Upper lobe of left lung (tissue), 6 donors: ENCODE measurements at regions not wholly inside any gene's neighbourhood (a gene's known extent, or its start where the extent isn't known, plus 50 kb on each side); places are given as distances from the start of the nearest gene placed in this dataset.

Source experiments
- ATAC-seq, 2 donors: fragments of 200-7000 bp; cut with Tn5 transposase; one replicate each; pipeline ENCODE4 v1.9.1; 2022; ENCODE audit warnings: mild to moderate bottlenecking in 2 of 2, moderate library complexity in 2 of 2; ENCODE audit not compliant: low FRiP score in 2 of 2
- DNase-seq, 2 donors: peaks; one replicate each; pipeline ENCODE4 v3.0.0-alpha.2; 2019 to 2020
- H3K27ac ChIP-seq, 4 donors: fragments of 200-600 bp; sonication (generic); one replicate each; pipeline ENCODE4 v1.5.1; 2016 to 2019
- H3K27me3 ChIP-seq, 4 donors: fragments of 200-600 bp; sonication (generic); one replicate each; pipeline ENCODE4 v1.5.1; 2017 to 2019
- H3K36me3 ChIP-seq, 4 donors: fragments of 200-600 bp; sonication (generic); one replicate each; pipeline ENCODE4 v1.5.1; 2016 to 2019
- H3K4me1 ChIP-seq, 4 donors: fragments of 200-600 bp; sonication (generic); one replicate each; pipeline ENCODE4 v1.5.1; 2018 to 2019
- H3K4me3 ChIP-seq, 4 donors: fragments of 200-600 bp; sonication (generic); one replicate each; pipeline ENCODE4 v1.5.1; 2017 to 2019; ENCODE audit warnings: mild to moderate bottlenecking in 2 of 4, moderate library complexity in 1 of 4
- H3K9me3 ChIP-seq, 4 donors: fragments of 200-600 bp; sonication (generic); one replicate each; pipeline ENCODE4 v1.5.1; 2018 to 2019
- EP300 ChIP-seq, 4 donors: sonication (generic); formaldehyde crosslinking; IDR thresholded peaks; one replicate each; pipeline ENCODE4 v1.5.1; 2017; ENCODE audit warnings: antibody characterized with exemption in 4 of 4, control low read depth in 2 of 4
- POLR2A ChIP-seq, 4 donors: fragments of 450-650 bp; IDR thresholded peaks; one replicate each; pipeline ENCODE4 v1.5.1; 2016 to 2017; ENCODE audit warnings: antibody characterized with exemption in 4 of 4, mild to moderate bottlenecking in 2 of 4
- POLR2AphosphoS5 ChIP-seq, 2 donors: sonication (generic); formaldehyde crosslinking; IDR thresholded peaks; one replicate each; pipeline ENCODE4 v1.5.1; 2017; ENCODE audit warnings: antibody characterized with exemption in 2 of 2
- WGBS, 2 donors: methylation state at CpG; one replicate each; pipeline ENCODE4 v1.1.5; 2017 to 2018; 5-methylcytosine and 5-hydroxymethylcytosine counted together
- TF ChIP-seq, protein P1 (sequence below), 6 experiments: fragments of 450-650 bp in 4 of 6; fragments of 200-600 bp in 2 of 6; sonication (generic) in 2 of 6; IDR thresholded peaks; one replicate each; pipeline ENCODE4 v1.5.1; 2016 to 2019; ENCODE audit warnings: antibody characterized with exemption in 6 of 6
- donor health status: DM: no; HTN: no; CAD: no; lungs with moderate emphysema.
- donor health status: DM: no; HTN: yes; CAD: no; lungs with severe emphysema.

DNA sequence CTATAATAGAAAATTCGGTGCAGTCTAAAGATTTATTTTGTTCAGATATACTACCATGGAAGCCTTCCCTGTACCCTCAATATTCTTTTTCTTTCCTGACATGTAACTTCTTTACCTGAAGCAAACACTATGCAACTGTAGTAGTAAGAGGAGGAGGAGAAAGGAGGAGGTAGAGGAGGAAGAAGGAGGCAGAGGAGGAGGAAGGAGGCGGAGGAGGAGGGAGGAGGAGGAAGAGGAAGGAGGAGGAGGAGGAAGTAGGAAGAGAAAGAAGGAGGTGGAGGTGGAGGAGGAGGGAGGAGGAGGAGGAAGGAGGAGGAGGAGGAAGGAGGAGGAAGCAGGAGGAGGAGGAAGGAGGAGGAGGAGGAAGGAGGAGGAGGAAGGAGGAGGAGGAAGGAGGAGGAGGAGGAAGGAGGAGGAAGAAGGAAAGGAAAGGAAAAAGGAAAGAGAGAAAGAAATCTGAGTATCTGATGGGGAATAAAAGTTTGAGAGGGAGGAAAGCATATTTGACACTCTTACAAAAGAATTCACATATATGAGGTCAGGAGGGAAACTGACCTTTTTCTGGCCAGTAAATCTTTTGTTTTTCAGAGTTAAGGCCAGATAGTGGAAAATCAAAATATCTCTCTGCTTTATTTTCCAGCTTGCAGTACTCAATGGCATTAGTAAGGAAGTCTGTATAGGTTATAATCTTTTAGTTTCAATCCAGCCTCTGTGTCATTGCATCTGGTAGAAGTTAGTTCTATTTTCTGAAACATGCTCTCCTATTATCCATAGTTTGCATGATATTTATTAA, 114.5 kb upstream of the LPAR1 start:
- no peaks in the 10 kb centered on the region for H3K36me3 ChIP-seq
- no peak for ATAC-seq
- H3K27me3 ChIP-seq: no peaks in the 10 kb centered on the region
- no peak overlapping the region for H3K4me3 ChIP-seq
- DNase-seq: no peak
- 75 to 84% methylated on average over 2 of the region's 2 CpGs for WGBS, 2 donors
- H3K9me3 ChIP-seq: no peaks in the 10 kb centered on the region
- TF ChIP-seq EP300 (IDR thresholded peaks at IDR 0.05) (no peak), POLR2AphosphoS5 (IDR thresholded peaks at IDR 0.05) (no peak), POLR2A (IDR thresholded peaks at IDR 0.05) (no peak)
- TF ChIP-seq, protein P1, sequence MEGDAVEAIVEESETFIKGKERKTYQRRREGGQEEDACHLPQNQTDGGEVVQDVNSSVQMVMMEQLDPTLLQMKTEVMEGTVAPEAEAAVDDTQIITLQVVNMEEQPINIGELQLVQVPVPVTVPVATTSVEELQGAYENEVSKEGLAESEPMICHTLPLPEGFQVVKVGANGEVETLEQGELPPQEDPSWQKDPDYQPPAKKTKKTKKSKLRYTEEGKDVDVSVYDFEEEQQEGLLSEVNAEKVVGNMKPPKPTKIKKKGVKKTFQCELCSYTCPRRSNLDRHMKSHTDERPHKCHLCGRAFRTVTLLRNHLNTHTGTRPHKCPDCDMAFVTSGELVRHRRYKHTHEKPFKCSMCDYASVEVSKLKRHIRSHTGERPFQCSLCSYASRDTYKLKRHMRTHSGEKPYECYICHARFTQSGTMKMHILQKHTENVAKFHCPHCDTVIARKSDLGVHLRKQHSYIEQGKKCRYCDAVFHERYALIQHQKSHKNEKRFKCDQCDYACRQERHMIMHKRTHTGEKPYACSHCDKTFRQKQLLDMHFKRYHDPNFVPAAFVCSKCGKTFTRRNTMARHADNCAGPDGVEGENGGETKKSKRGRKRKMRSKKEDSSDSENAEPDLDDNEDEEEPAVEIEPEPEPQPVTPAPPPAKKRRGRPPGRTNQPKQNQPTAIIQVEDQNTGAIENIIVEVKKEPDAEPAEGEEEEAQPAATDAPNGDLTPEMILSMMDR (IDR thresholded peaks at IDR 0.05): no peak
- H3K4me1 ChIP-seq: no peaks in the 10 kb centered on the region
- no peak overlapping the region for H3K27ac ChIP-seq

DNA sequence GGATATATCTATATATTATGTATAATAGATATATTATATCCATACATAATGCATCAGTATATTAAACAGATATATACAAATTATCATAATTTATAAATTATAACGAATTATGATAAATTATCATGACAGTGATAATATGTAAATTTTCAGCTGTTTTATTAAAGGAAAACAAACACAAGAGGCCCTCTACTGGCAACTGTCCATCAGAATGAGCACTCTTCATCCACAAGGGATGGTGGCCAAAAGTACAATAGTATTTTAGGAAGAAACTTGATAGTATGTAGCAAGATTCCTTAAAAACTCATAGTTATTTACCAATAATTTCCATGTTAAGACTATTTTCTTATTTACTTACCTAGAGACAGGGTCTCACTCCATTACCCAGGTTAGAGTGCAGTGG, 113.3 kb upstream of the LPAR1 start:
- H3K4me1 ChIP-seq: no peaks in the 10 kb centered on the region
- TF ChIP-seq POLR2AphosphoS5 (IDR thresholded peaks at IDR 0.05): no peak
- TF ChIP-seq, protein P1 (IDR thresholded peaks at IDR 0.05): no peak
- no peak for TF ChIP-seq EP300 (IDR thresholded peaks at IDR 0.05)
- TF ChIP-seq POLR2A (IDR thresholded peaks at IDR 0.05): no peak
- ATAC-seq (no peak), DNase-seq (no peak)
- H3K27me3 ChIP-seq: no peaks in the 10 kb centered on the region
- no peaks in the 10 kb centered on the region for H3K9me3 ChIP-seq
- 83 to 86% methylated on average over 1 of the region's 1 CpG for WGBS, 2 donors
- H3K4me3 ChIP-seq: no peak overlapping the region
- no peaks in the 10 kb centered on the region for H3K36me3 ChIP-seq
- no peak overlapping the region for H3K27ac ChIP-seq

DNA sequence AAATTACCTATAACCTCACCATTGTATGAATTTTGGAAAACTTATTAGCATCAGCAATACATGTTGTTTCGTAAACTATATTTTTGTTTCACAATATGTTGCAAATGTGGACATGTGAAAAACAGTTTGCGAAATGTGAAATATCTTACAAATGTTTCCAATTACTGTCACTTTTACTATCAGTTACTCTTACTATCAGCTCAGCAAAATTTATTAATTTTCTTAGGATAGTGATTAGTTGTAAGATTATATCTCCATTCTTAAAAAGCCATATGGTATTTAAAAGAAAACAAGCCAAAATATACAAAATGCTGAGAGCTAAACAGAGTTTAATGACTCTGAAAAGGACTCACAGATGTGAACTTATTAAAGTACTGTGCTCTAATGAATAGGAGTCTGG, 111.9 kb upstream of the LPAR1 start:
- 73 to 87% methylated on average over 2 of the region's 2 CpGs for WGBS, 2 donors
- H3K27ac ChIP-seq: no peak overlapping the region
- H3K9me3 ChIP-seq: no peaks in the 10 kb centered on the region
- no peaks in the 10 kb centered on the region for H3K4me1 ChIP-seq
- DNase-seq (no peak), ATAC-seq (no peak)
- no peaks in the 10 kb centered on the region for H3K36me3 ChIP-seq
- H3K27me3 ChIP-seq: no peaks in the 10 kb centered on the region
- no peak overlapping the region for H3K4me3 ChIP-seq
- TF ChIP-seq POLR2AphosphoS5 (IDR thresholded peaks at IDR 0.05): no peak
- TF ChIP-seq, protein P1 (IDR thresholded peaks at IDR 0.05): no peak
- no peak for TF ChIP-seq EP300 (IDR thresholded peaks at IDR 0.05)
- TF ChIP-seq POLR2A (IDR thresholded peaks at IDR 0.05): no peak

DNA sequence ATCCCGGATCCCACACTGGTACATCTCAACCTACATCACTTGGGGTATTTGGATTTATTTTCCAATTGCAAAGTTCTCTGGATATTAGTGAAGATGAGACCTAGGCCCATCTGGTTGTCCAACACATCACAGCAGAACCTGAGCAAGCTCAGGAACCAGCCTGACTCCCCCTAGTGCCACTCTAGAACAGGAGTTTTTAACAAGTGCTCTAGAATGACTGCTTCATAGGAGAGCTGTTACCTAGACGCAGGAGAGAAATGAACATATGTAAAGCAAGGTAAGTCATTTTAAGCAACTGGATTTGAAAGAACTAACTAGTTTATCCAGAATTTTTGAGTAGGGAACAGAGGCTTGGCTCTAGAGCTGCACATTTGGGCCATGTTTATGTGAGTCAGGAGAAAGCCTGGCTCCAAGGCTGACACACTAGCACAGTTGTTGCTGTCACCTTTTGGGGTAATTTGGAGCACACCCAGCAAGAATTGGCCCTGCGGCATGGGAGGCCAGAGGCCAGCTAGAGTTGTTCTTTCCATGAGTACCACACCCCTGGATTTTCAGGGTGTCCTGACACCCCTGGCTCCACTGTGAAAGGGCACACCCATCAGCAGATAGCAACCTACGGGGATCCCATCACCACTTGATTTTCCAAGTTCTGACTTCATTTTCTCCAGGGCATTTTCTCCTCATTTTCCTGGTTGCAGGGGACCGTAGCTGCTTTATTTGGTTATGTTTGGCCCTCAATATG, 110.9 kb upstream of the LPAR1 start:
- ATAC-seq: peak in 1 of 2 donors; percentile 69
- H3K4me3 ChIP-seq: no peak overlapping the region
- no peak for DNase-seq
- no peaks in the 10 kb centered on the region for H3K36me3 ChIP-seq
- H3K27ac ChIP-seq: peak overlapping the region in 1 of 4 donors; percentile 19
- H3K4me1 ChIP-seq: no peaks in the 10 kb centered on the region
- no peak for TF ChIP-seq EP300 (IDR thresholded peaks at IDR 0.05)
- TF ChIP-seq POLR2A (IDR thresholded peaks at IDR 0.05): no peak
- TF ChIP-seq, protein P1 (IDR thresholded peaks at IDR 0.05): no peak
- TF ChIP-seq POLR2AphosphoS5 (IDR thresholded peaks at IDR 0.05): no peak
- no peaks in the 10 kb centered on the region for H3K9me3 ChIP-seq
- WGBS, 2 donors: 76 to 82% methylated on average over 5 of the region's 5 CpGs
- no peaks in the 10 kb centered on the region for H3K27me3 ChIP-seq
